B cell (primary cell): ENCODE measurements at regions not wholly inside any gene's neighbourhood (a gene's known extent, or its start where the extent isn't known, plus 50 kb on each side); places are given as distances from the start of the nearest gene placed in this dataset.
"Not testable (repeated sequence)": the region's sequence is repeated elsewhere in the genome, so short reads cannot be mapped to it uniquely, and the experiment has no call there.

Experiments
- ATAC-seq: fragments of 200-7000 bp; cut with Tn5 transposase; one replicate; pipeline ENCODE4 v1.10.0; 2021; ENCODE audit warnings: low read depth, mild to moderate bottlenecking, moderate number of reproducible peaks, moderate library complexity
- CTCF ChIA-PET: fragments of 350-600 bp; sonication (Branson Sonifier 250); formaldehyde crosslinking; loops from one replicate; lab custom pipeline; 2021; ENCODE audit warnings: antibody characterized with exemption, inconsistent platforms; lab: Charles Lee
- POLR2A ChIA-PET: fragments of 350-600 bp; sonication (Branson Sonifier 250); formaldehyde crosslinking; loops from one replicate; lab custom pipeline; 2021; ENCODE audit warnings: antibody characterized with exemption; lab: Charles Lee
- DNase-seq: peaks from one replicate; pipeline ENCODE4 v3.0.0; 2013
- H2AFZ ChIP-seq: 2 replicates; pipeline ENCODE4 v1.6.1; 2012; ENCODE audit warnings: mild to moderate bottlenecking, low read depth, low read length; ENCODE audit not compliant: insufficient read depth, poor library complexity, severe bottlenecking
- H3K27ac ChIP-seq, 2 donors: 1 replicate in 1 of 2; 2 replicates in 1 of 2; pipeline ENCODE4 v1.5.1; 2012 to 2013; ENCODE audit warnings: low read length in 2 of 2, mild to moderate bottlenecking in 2 of 2, moderate library complexity in 1 of 2
- H3K27me3 ChIP-seq, 4 experiments: fragments of 200-600 bp in 1 of 4; sonication (generic) in 1 of 4; replicated peaks in 1 of 4; 1 replicate in 2 of 4; 2 replicates in 2 of 4; pipeline versions ENCODE4 v1.6.1 to v1.7.0; 2013 to 2016; ENCODE audit warnings: low read length in 3 of 4, mild to moderate bottlenecking in 2 of 4, mixed read lengths in 1 of 4, moderate library complexity in 1 of 4; ENCODE audit not compliant: insufficient read depth in 4 of 4, control insufficient read depth in 3 of 4; ENCODE audit errors: control extremely low read depth in 1 of 4
- H3K36me3 ChIP-seq, 2 experiments: replicated peaks in 1 of 2; 1 replicate in 1 of 2; 2 replicates in 1 of 2; pipeline versions ENCODE4 v1.6.1 to v1.7.1; 2013; ENCODE audit warnings: low read length in 1 of 2; ENCODE audit not compliant: insufficient read depth in 2 of 2, control insufficient read depth in 1 of 2; ENCODE audit errors: control extremely low read depth in 1 of 2, extremely low read depth in 1 of 2
- H3K4me1 ChIP-seq, 2 donors: fragments of 200-600 bp in 1 of 2; sonication (generic) in 1 of 2; 1 replicate in 1 of 2; 2 replicates in 1 of 2; pipeline versions ENCODE4 v1.5.1 to v1.6.1; 2013 to 2017; ENCODE audit warnings: low read length in 2 of 2; ENCODE audit not compliant: control insufficient read depth in 2 of 2, insufficient read depth in 2 of 2
- H3K4me2 ChIP-seq: replicated peaks from 2 replicates; pipeline ENCODE3; 2012; ENCODE audit warnings: mild to moderate bottlenecking, low read depth, low read length; ENCODE audit not compliant: poor library complexity, severe bottlenecking
- H3K4me3 ChIP-seq, 5 experiments: fragments of 200-600 bp in 1 of 5; sonication (generic) in 1 of 5; 1 replicate in 3 of 5; 2 replicates in 2 of 5; pipeline versions ENCODE4 v1.5.1 to v1.7.0; 2011 to 2016; ENCODE audit warnings: low read length in 4 of 5, mild to moderate bottlenecking in 4 of 5, low read depth in 2 of 5, control low read depth in 1 of 5, moderate library complexity in 1 of 5; ENCODE audit not compliant: insufficient read depth in 1 of 5; ENCODE audit errors: control extremely low read depth in 1 of 5, extremely low read depth in 1 of 5
- H3K79me2 ChIP-seq: fragments of 200-600 bp; sonication (generic); one replicate; pipeline ENCODE4 v1.6.0; 2016; ENCODE audit warnings: low read length; ENCODE audit not compliant: control insufficient read depth, insufficient read depth
- H3K9ac ChIP-seq: fragments of 200-600 bp; sonication (generic); 2 replicates; pipeline ENCODE4 v1.6.1; 2017; ENCODE audit warnings: mild to moderate bottlenecking, low read length, moderate library complexity
- H3K9me3 ChIP-seq, 3 donors: one replicate each; pipeline versions ENCODE4 v1.6.1 to v1.7.1; 2013; ENCODE audit warnings: low read length in 2 of 3; ENCODE audit not compliant: control insufficient read depth in 2 of 3, insufficient read depth in 1 of 3; ENCODE audit errors: control extremely low read depth in 1 of 3
- H4K20me1 ChIP-seq: 2 replicates; pipeline ENCODE4 v1.6.0; 2012; ENCODE audit warnings: mild to moderate bottlenecking, low read length; ENCODE audit not compliant: insufficient read depth, control insufficient read depth, poor library complexity, severe bottlenecking
- H3K27ac Mint-ChIP-seq: one replicate; pipeline ENCODE4 v1.8.0; 2021; ENCODE audit warnings: mixed read lengths
- H3K27me3 Mint-ChIP-seq: one replicate; pipeline ENCODE4 v1.8.0; 2021; ENCODE audit warnings: mixed read lengths
- H3K4me1 Mint-ChIP-seq: one replicate; pipeline ENCODE4 v1.8.0; 2021; ENCODE audit warnings: mixed read lengths
- H3K4me3 Mint-ChIP-seq: one replicate; pipeline ENCODE4 v1.8.0; 2021; ENCODE audit warnings: mixed read lengths
- H3K9me3 Mint-ChIP-seq: one replicate; pipeline ENCODE4 v1.8.0; 2022; ENCODE audit warnings: mixed read lengths; ENCODE audit not compliant: insufficient read depth
- EZH2 ChIP-seq: IDR thresholded peaks from 2 replicates; pipeline ENCODE4 v1.6.1; 2012; ENCODE audit warnings: borderline replicate concordance, low read depth, mild to moderate bottlenecking, moderate library complexity, low read length; ENCODE audit not compliant: insufficient read depth, poor library complexity, severe bottlenecking
- WGBS: methylation state at CpG from one replicate; pipeline ENCODE4 v1.1.5; 2013; ENCODE audit warnings: missing lambda C conversion rate; ENCODE audit not compliant: insufficient coverage; 5-methylcytosine and 5-hydroxymethylcytosine counted together
- intact Hi-C: fragments of 100-400 bp; cut with micrococcal nuclease; formaldehyde crosslinking; loops from one replicate; pipeline ENCODE4 v1.10.0; 2022
- TF ChIP-seq, protein P1 (sequence below): fragments of 200-600 bp; IDR thresholded peaks from one replicate; pipeline ENCODE4 v1.8.0; 2022; ENCODE audit warnings: antibody characterized with exemption, mild to moderate bottlenecking

- 95% methylated on average over 18 of the region's 19 CpGs for WGBS
- Histone ChIP-seq H3K27ac (no peak overlapping the region), H3K9ac (no peak overlapping the region), H3K4me2 (no peak overlapping the region), H2AFZ (no peak overlapping the region), H4K20me1 (no peaks in the 10 kb centered on the region), H3K36me3 (no peaks in the 10 kb centered on the region), H3K27me3 (no peaks in the 10 kb centered on the region), H3K79me2 (no peaks in the 10 kb centered on the region), H3K4me1 (no peaks in the 10 kb centered on the region), H3K4me3 (no peak overlapping the region), H3K9me3 (peaks cover 0 to 7% (median 0%) of the 10 kb centered on the region in 3 donors)
- intact Hi-C loops, result no loop called here
- no peak overlapping the region for H3K4me3 Mint-ChIP-seq
- H3K27ac Mint-ChIP-seq, result no peak overlapping the region
- ChIA-PET CTCF (no interaction called here), POLR2A (no interaction called here)
- no peaks in the 10 kb centered on the region for H3K27me3 Mint-ChIP-seq
- no peak for ATAC-seq
- no peaks in the 10 kb centered on the region for H3K4me1 Mint-ChIP-seq
- no peak for DNase-seq
- H3K9me3 Mint-ChIP-seq, result peaks cover 2% of the 10 kb centered on the region
- TF ChIP-seq, protein P1, sequence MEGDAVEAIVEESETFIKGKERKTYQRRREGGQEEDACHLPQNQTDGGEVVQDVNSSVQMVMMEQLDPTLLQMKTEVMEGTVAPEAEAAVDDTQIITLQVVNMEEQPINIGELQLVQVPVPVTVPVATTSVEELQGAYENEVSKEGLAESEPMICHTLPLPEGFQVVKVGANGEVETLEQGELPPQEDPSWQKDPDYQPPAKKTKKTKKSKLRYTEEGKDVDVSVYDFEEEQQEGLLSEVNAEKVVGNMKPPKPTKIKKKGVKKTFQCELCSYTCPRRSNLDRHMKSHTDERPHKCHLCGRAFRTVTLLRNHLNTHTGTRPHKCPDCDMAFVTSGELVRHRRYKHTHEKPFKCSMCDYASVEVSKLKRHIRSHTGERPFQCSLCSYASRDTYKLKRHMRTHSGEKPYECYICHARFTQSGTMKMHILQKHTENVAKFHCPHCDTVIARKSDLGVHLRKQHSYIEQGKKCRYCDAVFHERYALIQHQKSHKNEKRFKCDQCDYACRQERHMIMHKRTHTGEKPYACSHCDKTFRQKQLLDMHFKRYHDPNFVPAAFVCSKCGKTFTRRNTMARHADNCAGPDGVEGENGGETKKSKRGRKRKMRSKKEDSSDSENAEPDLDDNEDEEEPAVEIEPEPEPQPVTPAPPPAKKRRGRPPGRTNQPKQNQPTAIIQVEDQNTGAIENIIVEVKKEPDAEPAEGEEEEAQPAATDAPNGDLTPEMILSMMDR, result no peak
- TF ChIP-seq EZH2, result no peak
Measured at GRCh38 chr5:38134810-38135209, 123.5 kb upstream of the EGFLAM start.

GRCh38 chr5:38134294-38134693 lies 124.1 kb upstream of the EGFLAM start:
- H3K9ac ChIP-seq, H3K27ac ChIP-seq, H3K4me3 ChIP-seq, H3K9me3 Mint-ChIP-seq, H3K4me1 ChIP-seq, H3K27me3 ChIP-seq, H3K4me2 ChIP-seq, H3K4me1 Mint-ChIP-seq, H4K20me1 ChIP-seq, H3K27me3 Mint-ChIP-seq, DNase-seq, H2AFZ ChIP-seq, H3K27ac Mint-ChIP-seq, intact Hi-C loops, POLR2A ChIA-PET, CTCF ChIA-PET, ATAC-seq, H3K9me3 ChIP-seq, H3K79me2 ChIP-seq, H3K36me3 ChIP-seq, H3K4me3 Mint-ChIP-seq: not testable (repeated sequence)
- WGBS, result no CpG with 5 or more reads among the region's 1 CpG
